Keratinocyte (primary cell): ENCODE measurements at regions not wholly inside any gene's neighbourhood (a gene's known extent, or its start where the extent isn't known, plus 50 kb on each side); places are given as distances from the start of the nearest gene placed in this dataset.

Experiments used
- CTCF ChIP-seq, 3 experiments: IDR thresholded peaks in 1 of 3; conservative IDR thresholded peaks in 1 of 3; optimal IDR thresholded peaks in 1 of 3; 2 replicates in 2 of 3; 3 replicates in 1 of 3; pipeline versions ENCODE3 to v1.5.1; 2011; ENCODE audit warnings: low read length in 3 of 3, mild to moderate bottlenecking in 3 of 3, moderate library complexity in 2 of 3, control low read depth in 1 of 3, inconsistent platforms in 1 of 3; ENCODE audit not compliant: insufficient read depth in 2 of 3; ENCODE audit errors: extremely low read depth in 1 of 3
- EZH2 ChIP-seq: IDR thresholded peaks from one replicate; pipeline ENCODE4 v1.6.1; 2012; ENCODE audit warnings: inconsistent platforms, mild to moderate bottlenecking, low read length, moderate library complexity

- TF ChIP-seq CTCF (optimal IDR thresholded peaks at IDR 0.05 in 1 of 3, IDR thresholded peaks at IDR 0.05 in 1 of 3, conservative IDR thresholded peaks at IDR 0.05 in 1 of 3; ENCODE audit: extremely low read depth in 1 of 3, insufficient read depth in 2 of 3, low read length in 3 of 3) (no peak), EZH2 (no peak)
Measured at GRCh38 chr5:7053528-7054209, 340.4 kb downstream of the TENT4A start.
